ENCODE measurements at regions not wholly inside any gene's neighbourhood (a gene's known extent, or its start where the extent isn't known, plus 50 kb on each side); places are given as distances from the start of the nearest gene placed in this dataset.

DNA sequence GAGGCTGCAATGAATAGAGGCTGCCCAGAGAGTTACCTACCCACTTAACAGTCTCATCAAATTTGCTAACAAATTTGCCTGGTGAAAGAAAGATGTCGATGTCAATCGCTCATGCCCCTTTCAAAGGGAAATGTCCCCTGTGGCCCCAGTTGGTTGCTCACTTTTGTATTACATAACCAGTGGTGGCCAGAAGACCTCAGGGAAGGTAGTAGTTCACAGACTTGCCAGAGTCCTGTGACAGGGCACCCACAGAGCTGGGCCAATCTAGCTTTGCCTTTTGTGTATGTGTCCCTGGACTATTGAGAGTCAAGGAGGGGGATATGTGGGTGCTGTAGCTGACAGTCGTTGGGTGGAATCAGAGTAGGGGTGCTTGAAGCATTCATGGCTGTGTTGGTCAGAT, 70.7 kb upstream of the CCN6 start:
- H3K27ac ChIP-seq = no peak overlapping the region
- no peak for DNase-seq
- no peaks in the 10 kb centered on the region for H3K36me3 ChIP-seq

DNA sequence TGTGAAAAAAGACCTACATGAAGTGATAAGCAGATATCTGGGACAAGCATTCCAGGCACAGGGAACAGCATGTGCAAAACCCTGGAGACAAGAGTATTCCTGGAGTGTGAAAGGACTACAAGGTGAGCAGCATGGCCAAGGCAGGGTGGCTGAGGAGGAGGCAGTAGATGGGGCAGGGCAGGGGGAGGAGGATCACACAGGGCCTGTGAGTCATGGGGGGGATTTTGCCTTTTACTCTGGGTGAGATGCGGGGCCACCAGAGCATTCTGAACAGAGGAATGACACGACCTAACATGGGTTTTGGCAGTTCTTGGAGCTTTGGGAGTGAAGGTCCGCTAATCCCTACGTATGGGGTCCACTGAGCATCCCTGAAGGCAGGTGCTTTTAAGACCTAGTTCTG, 69.8 kb upstream of the CCN6 start:
- Histone ChIP-seq H3K9me3 (ENCODE audit: severe bottlenecking) (peaks cover 13% of the 10 kb centered on the region), H3K27me3 (ENCODE audit: insufficient read depth, low read depth, severe bottlenecking) (no peaks in the 10 kb centered on the region), H3K27ac (no peak overlapping the region), H3K4me3 (ENCODE audit: low read depth, low read length) (no peak overlapping the region), H3K36me3 (no peaks in the 10 kb centered on the region)
- DNase-seq = no peak
- TF ChIP-seq, protein P1, sequence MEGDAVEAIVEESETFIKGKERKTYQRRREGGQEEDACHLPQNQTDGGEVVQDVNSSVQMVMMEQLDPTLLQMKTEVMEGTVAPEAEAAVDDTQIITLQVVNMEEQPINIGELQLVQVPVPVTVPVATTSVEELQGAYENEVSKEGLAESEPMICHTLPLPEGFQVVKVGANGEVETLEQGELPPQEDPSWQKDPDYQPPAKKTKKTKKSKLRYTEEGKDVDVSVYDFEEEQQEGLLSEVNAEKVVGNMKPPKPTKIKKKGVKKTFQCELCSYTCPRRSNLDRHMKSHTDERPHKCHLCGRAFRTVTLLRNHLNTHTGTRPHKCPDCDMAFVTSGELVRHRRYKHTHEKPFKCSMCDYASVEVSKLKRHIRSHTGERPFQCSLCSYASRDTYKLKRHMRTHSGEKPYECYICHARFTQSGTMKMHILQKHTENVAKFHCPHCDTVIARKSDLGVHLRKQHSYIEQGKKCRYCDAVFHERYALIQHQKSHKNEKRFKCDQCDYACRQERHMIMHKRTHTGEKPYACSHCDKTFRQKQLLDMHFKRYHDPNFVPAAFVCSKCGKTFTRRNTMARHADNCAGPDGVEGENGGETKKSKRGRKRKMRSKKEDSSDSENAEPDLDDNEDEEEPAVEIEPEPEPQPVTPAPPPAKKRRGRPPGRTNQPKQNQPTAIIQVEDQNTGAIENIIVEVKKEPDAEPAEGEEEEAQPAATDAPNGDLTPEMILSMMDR (IDR thresholded peaks at IDR 0.05; ENCODE audit: low read depth, low read length) = no peak

More for the DNA sequence above, 70.7 kb upstream of the CCN6 start:
- no peaks in the 10 kb centered on the region for H3K27me3 ChIP-seq (ENCODE audit: insufficient read depth, low read depth, severe bottlenecking)
- peaks cover 13% of the 10 kb centered on the region for H3K9me3 ChIP-seq (ENCODE audit: severe bottlenecking)
- TF ChIP-seq, protein P1 (IDR thresholded peaks at IDR 0.05; ENCODE audit: low read depth, low read length) = no peak
- no peak overlapping the region for H3K4me3 ChIP-seq (ENCODE audit: low read depth, low read length)

DNA sequence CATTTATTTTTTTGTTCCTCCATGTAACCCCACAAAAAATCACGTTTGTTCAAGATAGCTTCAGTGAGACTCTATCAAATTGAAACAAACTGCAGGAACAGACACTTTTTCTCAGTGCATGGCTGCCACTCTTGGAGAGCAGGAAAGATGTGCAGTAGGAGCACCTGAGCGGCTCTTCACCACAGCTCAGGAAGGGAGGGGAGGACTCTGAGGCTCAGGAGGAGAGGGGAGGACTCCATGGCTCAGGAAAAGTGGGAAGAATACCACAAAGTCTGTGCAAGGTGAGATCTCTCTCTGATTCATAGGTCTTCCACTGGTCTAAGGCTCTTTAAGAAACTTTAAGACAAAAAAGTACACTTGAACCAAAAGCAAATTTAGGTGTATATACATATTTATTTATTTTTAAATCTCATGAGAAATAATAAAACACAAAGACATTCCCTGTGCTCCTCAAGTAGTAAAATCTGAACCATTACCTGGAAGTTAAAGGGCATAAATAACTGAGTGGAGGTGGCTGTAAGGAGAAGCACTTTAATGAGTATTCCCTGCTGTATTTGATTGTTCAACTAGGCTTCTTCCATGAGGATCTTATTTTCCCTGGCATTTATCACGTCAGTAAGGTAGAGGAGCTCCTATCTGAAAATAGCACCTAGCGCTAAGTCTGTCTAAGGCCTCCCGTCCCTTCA, 69.2 kb upstream of the CCN6 start:
- Histone ChIP-seq H3K27me3 (ENCODE audit: insufficient read depth, low read depth, severe bottlenecking) (no peaks in the 10 kb centered on the region), H3K27ac (no peak overlapping the region), H3K36me3 (no peaks in the 10 kb centered on the region), H3K9me3 (ENCODE audit: severe bottlenecking) (peaks cover 13% of the 10 kb centered on the region), H3K4me3 (ENCODE audit: low read depth, low read length) (no peak overlapping the region)
- DNase-seq = no peak
- TF ChIP-seq, protein P1 (IDR thresholded peaks at IDR 0.05; ENCODE audit: low read depth, low read length) = no peak

DNA sequence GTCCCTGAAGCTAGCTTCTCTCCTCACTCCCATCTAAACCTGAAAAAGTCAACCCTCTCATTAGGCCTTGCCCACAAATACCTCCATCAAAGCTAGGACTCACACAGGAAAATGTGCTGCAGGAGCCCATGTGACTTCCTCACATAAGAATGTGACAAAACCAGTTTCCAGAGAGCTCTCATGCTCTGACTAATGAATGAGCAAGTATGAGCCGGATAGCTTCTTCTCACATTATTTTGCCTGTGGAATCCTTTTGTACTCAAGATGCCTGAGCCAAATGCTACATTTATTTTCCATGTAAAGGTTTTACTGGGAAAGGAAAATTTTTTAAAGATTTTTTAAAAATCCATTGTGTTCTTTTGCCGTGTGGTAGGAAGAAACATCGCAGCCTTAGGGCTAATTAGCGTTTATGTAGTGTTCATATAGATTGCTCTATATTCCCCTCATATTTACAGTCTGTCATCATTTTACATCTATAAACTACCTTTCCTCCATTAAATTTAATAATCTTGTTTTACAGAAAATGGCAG, 68.6 kb upstream of the CCN6 start:
- TF ChIP-seq, protein P1 (IDR thresholded peaks at IDR 0.05; ENCODE audit: low read depth, low read length) = no peak
- H3K36me3 ChIP-seq = no peaks in the 10 kb centered on the region
- no peaks in the 10 kb centered on the region for H3K27me3 ChIP-seq (ENCODE audit: insufficient read depth, low read depth, severe bottlenecking)
- no peak overlapping the region for H3K4me3 ChIP-seq (ENCODE audit: low read depth, low read length)
- peaks cover 13% of the 10 kb centered on the region for H3K9me3 ChIP-seq (ENCODE audit: severe bottlenecking)
- no peak overlapping the region for H3K27ac ChIP-seq
- DNase-seq = no peak

DNA sequence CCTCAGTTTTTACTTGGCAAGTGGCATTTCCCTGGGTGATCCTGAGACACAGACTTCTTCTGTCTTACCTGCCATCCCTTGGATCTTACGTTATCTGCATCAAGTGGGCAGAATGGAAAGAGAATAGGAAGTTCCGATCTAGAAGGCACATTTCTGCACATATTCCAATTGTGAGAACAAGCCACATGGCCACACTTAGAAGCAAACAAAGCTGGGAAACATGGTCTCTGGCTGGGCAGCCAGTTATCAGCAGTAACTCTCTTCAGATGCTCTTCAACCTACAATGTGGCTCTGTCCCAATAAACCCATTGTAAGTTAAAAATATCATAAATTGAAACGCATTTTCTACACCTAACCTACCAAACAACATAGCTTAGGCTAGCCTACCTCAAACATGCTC, 67.3 kb upstream of the CCN6 start:
- H3K27ac ChIP-seq = peak overlapping the region; percentile 80
- H3K4me3 ChIP-seq (ENCODE audit: low read depth, low read length) = no peak overlapping the region
- H3K9me3 ChIP-seq (ENCODE audit: severe bottlenecking) = peaks cover 13% of the 10 kb centered on the region
- TF ChIP-seq, protein P1 (IDR thresholded peaks at IDR 0.05; ENCODE audit: low read depth, low read length) = no peak
- H3K27me3 ChIP-seq (ENCODE audit: insufficient read depth, low read depth, severe bottlenecking) = no peaks in the 10 kb centered on the region
- H3K36me3 ChIP-seq = no peaks in the 10 kb centered on the region
- no peak for DNase-seq

GRCh38 chr6:111987295-111987694, 66.6 kb upstream of the CCN6 start:
- H3K36me3 ChIP-seq = no peaks in the 10 kb centered on the region
- TF ChIP-seq, protein P1 (IDR thresholded peaks at IDR 0.05; ENCODE audit: low read depth, low read length) = no peak
- no peak overlapping the region for H3K4me3 ChIP-seq (ENCODE audit: low read depth, low read length)
- H3K27me3 ChIP-seq (ENCODE audit: insufficient read depth, low read depth, severe bottlenecking) = no peaks in the 10 kb centered on the region
- peak overlapping the region; percentile 80 for H3K27ac ChIP-seq
- peak; percentile 67 for DNase-seq
- H3K9me3 ChIP-seq (ENCODE audit: severe bottlenecking) = peaks cover 13% of the 10 kb centered on the region

Measured in WERI-Rb-1 (cell line).